Activated CD4-positive, CD25-positive, alpha-beta regulatory T cell (primary cell): ENCODE measurements at regions not wholly inside any gene's neighbourhood (a gene's known extent, or its start where the extent isn't known, plus 50 kb on each side); places are given as distances from the start of the nearest gene placed in this dataset.

ENCODE experiments used
- DNase-seq, 4 experiments: peaks; one replicate each; lab custom pipeline; 2025; lab: John Stamatoyannopoulos, UW

DNA sequence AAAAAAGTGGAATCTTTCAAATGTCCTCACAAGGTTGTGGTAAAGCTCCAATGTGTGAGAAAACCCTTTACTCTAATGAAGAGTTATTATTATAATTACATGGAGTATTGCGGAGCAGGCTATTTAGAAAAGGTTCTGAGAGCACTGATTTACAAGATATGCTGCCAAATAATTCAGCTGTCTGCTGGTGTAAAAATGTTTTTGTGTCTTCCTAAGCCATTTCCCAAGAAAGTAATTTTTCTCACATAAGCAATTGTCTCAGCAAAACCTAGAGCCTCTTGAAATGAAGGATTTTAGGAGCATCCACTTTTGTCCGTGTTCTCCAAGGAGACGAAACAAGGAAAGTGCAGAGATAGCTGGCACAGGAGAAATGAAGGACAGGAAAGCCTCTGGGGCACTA lies 229.6 kb upstream of the STARD13 start:
- no peak for DNase-seq

DNA sequence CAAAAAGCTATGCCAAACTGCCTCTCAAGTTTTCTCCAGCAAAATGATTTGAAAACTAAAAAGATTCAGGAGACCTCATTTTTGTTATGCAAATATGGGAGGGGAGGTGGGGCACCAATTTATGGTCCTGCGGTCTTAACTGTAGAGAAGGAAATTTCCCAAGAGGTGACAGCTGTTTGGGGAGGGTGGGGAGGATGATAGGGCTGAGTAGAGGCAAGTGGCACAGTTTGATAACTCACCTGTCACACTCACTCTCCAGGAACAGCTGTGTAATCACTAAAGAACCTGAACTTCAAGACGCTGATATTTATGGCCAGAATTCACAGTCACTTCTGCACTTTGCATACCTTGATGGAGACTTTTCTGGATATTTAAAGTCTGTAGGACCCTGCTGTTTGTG lies 232.9 kb upstream of the STARD13 start:
- no peak for DNase-seq

DNA sequence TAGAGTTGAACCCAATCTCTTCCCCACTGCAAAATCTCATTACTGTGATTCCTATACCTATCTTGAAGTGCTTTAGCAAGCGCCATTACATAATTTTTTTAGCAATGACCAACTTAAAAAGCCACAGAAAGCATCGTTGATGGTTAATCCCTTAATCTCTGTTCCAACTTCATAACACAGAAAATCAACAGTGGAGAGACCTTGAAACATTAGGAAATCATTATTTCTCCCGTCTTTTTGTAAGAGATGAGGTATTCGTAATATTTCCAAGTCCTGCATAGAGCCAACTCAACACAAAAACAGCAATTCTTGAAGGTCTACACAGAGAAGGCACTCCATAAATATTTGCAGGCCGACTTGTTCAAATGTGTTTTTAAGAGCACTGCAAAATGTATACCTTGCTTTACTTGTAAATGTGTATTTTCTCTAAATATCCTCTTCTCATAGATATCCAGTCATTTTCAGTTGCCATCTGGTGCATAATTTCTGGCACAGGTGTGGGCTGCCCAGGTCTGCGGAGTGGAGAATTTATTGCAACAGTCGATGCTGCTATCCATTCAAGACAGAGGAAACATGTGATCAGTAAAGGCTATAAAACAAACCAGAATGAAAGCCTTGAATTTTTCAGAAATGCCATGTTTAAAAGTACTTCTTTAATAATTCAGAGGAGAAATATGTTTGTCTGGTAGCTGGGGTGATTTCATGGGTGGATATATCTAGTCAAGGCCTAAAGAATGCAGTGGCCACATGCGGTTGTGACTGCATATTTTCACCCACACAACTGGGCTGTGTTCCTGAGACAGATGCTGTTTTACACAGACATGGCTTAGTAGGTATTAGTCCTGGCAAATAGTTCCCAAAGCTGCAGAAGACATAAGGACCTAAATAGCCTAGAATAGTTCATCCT lies 234.3 kb upstream of the STARD13 start:
- no peak for DNase-seq

DNA sequence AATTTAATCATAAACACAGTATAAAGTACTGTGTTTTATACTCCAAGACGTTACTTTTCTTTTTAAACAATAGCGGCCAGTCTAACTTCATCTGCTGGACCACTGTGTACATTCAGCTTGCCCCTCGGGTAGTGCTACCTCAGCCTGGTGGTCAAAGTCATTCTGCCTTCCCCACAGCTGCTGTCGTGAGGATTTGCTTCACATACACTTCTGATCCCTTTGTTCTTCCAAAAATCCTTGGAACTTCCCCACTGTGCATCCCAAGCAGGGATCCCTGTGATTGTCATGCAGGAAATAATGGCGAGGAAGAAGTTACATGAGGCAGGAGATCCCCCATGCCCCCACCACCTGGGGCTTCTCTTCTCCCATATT lies 234.9 kb upstream of the STARD13 start:
- no peak for DNase-seq

DNA sequence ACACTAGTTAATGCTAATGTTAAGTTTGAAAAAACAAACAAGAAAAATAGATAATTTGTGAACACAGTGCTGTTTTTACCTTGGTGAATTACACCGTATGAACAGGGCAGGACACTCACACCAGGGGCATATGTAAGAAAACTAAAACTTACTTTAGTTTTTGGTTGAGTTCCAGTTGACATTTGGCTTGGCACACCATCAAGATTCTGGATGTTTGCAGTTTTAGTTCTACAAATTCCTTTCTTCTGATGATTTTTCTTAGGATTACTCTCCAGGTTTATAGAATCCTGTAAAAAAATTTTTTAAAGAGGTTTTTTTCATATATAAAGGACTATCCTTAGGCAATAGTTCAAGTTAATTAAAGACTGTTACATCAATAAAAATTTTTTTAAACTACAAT lies 238.5 kb upstream of the STARD13 start:
- DNase-seq: no peak

DNA sequence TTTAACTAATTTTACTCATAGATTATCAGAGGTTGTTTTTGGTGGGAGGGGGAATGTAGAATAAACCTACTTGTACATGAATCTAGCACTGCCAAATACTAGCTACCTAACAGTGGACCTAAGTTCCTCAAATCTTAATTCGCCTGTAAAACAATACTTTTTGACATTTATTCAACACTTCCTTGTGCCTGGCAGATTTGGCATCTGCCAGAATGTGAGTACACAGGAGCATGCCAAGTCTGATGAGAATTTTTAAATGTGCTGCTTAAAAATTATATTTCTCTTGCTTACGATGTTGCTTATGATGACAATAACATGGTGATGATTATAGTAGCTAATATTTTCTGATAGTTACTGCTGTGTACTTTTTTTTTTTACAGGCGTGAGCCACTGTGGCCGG lies 240.2 kb upstream of the STARD13 start:
- DNase-seq: no peak

DNA sequence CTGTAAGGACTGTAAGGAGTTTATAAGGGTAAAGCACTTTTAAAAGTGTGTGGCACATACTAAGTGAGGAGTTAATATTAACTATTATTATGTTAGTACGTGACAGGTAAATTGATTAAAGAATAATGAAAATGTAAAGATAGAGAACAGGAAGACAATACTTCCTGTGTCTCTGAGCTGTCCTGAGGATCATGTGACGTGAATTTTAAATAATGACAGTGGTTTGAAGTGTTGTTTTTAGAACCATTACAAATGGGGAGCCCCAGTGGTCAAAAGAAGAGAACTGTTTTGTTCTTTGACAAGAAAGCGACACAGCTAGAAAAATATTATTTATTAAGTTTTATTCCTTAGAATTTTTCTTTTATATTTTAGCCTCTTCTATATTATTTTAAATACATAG lies 241.2 kb upstream of the STARD13 start:
- DNase-seq: no peak

DNA sequence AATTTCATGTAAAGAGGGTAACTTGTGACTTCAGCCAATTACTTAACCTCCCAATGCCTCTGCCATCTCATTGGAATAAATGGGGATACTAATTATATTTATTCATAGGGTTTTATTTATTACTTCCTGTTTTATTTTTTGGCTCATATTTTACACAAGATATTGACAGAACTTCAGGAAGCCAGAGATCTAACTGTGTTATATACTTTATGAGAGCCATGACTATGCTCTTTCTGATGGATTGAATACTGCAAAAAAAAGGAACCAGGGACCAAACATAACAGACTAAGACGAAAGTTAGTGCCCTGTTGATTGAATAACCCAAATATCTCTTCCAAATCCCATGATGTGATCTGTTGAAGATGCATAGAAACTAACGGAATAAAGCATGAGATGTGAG lies 243.3 kb upstream of the STARD13 start:
- no peak for DNase-seq

DNA sequence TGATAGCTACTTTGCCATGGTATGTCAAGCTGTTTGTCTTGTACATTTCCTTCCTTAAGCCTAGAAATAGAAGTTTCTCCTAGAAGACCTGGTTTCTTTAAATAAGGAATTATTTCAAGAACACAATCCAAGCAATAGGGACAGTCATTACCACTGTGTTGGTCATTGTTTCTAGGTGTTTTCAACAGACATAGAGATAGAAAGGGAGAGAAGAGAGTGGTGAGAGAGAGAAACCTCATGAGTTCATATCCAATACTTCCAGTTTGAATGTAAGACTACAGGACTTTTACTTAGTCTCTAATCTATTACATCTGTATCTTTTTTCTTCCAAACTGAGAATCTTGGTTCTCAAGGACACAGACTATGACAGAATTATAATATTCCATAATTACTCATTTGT lies 245.9 kb upstream of the STARD13 start:
- DNase-seq: no peak

DNA sequence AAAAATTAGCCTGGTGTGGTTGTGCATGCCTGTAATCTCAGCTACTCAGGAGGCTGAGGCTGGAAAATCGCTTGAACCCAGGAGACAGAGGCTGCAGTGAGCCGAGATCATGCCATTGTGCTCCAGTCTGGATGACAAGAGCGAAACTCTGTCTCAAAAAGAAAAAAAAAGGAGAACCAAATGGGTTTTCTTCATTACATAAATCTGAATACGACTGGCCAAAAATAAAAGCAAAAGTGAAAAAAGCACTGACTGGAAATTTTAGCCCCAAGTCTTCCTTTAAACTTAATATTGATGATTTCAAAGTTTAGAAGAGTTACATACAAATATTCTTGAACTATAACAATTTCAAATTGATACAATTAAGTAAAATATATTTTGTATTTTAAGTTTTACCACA lies 249.5 kb upstream of the STARD13 start:
- DNase-seq: no peak

DNA sequence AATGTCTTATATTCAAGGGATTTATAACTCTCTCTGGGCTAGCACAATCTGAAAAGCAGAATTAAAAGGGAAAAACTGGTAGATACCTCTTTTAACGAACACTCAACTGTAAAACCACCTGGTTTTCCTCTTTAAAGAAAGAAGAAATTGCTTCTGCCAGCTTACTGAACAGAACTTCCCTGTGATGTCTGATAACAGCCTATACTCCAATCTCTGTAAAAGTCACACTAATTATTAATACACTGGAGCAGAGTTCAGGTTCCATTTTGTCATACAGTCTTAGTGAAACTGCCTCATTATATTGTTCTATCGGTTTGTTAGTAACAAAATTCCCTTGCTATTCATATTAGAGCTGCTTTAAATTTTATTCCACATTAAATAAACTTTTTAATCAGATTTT lies 251.0 kb upstream of the STARD13 start:
- DNase-seq: no peak

DNA sequence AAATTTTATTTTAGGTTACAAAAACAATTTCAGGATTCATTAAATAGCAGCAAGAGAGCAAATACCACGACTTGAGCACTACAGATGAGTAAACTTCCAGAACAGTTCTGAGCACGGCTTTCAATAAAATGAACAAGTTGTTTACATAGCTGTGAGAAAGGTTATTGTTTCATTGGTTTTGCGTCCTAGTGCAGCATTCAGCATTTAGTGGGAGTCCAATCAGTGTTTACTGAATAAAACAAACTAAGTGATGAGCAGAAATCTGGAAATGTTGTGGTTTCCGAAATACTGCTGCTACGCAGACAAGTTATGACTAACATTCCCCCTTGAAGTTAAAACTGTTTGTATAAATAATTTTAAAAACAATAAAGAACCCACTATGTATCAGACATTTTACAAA lies 251.5 kb upstream of the STARD13 start:
- no peak for DNase-seq

DNA sequence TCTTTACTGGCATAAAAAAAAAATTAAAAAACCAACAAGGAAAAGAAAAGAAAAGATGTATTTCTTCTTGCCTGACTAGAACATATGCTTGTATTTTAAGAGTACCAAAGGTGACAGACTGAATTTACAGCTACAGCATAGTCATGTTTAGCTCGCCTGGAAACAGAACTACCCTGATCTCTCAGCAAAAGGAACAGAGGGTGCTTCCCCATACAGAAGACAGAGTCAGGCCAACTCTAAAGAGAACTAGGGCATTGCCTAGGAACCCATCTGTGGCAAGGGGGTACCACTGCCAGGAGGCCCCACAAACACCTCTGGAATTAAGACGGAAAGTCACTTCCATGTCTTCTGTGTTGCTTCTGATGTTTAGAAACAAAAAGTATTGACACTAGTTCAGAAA lies 252.1 kb upstream of the STARD13 start:
- no peak for DNase-seq

DNA sequence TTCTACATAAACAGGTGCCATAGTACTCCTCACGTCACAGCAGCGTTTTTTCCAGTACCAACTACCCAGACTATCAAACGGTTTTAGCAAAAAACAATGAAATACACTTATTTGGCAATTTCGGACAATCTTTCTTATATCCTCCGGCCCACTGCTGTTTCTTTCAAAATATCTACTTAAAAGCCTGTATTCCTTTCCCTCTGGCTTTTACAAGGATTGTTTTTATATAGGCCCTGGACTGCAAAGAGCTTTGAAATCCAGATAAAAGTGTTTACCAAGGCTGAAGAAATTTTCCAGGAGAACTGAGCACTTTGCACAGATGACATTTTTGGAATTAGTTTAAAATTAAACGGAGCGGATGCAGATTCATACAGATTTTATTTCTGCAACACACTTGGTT lies 255.9 kb upstream of the STARD13 start:
- no peak for DNase-seq

DNA sequence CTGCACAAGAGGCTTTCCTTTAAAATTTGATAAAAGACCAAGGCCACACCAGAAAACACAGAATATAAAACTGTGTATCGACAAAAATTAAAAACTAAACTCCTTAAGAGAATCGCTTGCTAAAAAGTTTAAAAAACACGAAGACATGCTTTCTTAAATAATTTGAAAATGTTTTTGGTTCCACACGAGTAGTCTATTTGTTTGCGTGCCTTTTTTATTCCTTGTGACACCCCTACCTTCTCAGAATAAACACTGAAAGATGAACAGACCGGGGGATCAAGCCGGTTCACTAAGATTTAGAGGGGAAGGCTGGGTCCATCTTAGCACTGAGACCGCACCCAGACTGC lies 256.4 kb upstream of the STARD13 start:
- no peak for DNase-seq

DNA sequence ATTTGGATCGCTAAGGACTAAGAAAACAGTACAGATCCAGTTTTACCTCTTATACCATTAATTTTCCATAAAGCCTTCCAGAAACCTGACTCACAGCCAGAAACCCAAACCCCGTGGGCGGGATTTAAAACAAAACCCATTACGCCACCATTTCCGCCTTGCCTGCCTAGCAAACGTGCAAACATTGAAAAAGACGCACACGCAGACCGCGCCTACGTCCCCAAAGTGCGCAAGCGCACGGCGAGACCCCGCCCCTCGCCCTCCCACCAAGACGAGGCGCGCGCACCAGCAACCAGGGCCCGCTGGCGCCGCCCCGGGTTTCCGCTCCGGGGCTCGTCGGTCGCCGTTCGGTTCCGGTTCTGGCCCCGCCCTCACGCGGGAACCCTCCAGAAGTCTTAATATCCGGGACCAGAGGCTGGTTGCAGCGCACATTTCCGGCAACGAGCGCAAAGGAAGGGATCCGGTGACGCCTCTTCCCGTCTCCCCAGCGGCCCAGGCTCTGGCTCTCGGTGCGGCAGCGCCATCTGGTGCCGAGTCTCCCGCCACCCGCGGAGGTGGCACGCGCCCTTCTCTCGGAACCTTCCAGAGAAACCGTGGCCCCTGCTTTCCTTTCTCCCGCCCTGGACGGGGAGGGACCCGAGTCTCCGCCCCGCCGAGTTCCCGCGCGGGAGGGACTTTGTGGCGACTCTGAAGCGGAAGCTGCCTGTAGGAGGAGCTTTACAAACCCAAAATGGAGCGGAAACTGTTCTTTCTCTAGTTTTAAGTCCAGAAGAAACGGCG lies 256.9 kb upstream of the STARD13 start:
- DNase-seq: peak; percentile 98 to 100 (median 99)

DNA sequence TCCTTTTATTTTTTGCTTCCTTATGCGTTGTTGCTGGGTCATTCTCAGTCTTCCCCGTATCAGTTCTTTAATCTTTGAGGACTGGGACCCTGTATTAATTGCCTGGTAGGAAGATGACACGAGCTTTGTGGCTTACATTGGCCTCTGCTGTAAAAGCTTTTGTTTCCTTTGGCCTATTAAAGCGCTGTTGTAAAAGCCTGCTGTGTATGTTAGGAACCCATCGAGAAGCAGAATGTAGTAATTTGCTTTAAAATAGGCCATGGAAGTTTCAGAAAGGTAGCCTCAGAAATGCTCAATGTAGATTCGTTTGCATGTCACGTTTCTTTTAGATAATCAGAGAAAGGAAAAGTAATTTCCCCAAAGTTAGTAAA lies 257.5 kb upstream of the STARD13 start:
- DNase-seq: no peak

DNA sequence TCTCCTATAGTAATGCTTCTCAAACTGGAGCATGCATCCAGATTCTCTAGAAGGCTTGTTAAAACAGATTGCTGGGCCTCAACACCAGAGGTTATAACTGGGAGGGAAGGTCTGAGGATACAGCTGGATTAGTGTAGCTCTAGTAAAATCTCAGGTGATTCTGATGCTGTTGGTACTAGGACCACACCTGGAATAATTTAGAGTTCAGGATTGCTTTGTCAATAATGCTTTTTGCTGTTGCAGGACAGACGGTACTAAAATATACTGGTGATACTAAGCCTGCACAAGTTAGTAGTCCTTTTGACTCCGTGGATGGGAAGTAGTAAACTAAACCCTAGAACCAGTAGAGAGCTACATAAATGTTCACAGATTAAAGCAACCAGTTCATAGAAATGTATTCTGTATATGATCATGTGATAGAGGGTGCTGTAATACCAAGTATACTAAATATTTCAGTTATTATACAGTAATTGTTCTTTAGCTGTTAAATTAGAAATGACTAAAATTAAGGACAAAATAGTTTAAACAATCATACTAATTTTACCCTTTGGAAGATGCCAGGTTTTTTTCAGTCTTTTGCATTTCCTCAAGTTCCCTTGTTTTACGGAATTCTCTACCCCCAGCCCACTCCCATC lies 258.2 kb upstream of the STARD13 start:
- DNase-seq: no peak

DNA sequence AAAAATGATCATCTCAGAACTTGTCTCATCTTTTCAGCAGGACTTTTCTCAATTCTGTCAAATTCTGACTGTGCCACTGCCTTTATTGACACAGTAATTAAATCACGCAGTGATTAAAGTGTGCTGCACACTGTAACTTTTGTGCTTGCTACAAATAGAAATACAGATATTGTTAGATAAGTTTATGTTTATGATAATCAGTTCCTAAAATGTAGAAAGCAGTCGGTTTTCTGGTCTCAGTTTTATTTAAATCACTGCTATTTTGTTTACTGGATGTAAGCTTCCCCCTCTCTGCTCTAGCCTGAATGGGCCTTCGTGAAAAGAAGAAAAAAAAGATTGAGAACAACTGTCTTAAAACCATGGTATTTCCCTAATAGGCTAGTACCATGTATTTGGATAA lies 258.8 kb upstream of the STARD13 start:
- DNase-seq: no peak

DNA sequence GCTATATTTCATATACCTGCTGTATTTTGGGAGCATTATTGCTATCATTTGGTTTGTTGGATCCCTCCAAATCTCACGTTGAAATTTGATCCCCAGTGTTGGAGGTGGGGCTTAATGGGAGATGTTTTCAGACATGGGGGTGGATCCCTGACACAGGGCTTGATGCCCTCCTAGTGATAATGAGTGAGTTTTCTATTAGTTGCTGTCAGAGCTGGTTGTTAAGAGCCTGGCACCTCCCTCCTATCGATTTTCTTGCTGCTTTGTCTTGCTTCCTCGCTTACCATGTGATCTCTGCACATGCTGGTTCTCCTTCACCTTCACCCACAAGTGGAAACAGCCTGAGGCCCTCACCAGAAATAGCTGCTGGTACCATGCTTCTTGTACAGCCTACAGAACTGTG lies 259.9 kb upstream of the STARD13 start:
- no peak for DNase-seq

DNA sequence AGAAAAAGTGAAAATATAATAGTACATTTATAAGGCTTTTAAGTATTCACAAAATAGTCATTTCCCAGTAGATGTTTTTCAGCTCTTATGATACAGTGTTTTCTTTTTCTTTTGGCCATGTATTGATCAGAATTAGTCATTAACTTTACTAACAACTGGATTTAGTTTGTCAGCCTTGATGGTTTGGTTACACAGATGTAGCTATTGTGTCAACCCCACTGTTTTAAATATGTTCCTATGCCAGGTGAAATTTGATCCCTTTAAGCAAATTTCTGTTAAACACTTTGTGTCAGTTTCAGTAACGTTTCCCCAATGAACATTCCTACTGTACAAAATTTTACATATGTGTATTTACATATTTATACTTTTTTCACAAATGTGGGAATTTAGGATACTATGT lies 261.5 kb upstream of the STARD13 start:
- DNase-seq: no peak

DNA sequence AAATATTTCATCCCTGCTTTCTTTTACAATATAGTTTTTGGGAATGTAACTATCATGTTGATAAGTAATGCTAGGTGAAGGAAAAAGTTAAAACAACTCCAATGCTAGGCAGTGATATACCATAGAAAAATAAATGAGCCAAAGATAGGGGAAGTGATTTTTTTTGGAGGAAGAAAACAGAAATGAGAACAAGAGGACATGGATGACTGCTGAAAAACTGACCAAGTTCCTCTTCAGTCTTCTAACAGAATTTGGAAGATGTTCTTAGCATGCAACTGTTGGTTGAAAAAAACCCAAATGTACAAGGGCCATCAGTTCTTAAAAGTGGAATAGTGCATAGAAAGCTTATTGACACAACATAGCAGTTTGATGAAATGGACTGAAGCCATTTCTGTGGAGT lies 262.5 kb upstream of the STARD13 start:
- DNase-seq: no peak

DNA sequence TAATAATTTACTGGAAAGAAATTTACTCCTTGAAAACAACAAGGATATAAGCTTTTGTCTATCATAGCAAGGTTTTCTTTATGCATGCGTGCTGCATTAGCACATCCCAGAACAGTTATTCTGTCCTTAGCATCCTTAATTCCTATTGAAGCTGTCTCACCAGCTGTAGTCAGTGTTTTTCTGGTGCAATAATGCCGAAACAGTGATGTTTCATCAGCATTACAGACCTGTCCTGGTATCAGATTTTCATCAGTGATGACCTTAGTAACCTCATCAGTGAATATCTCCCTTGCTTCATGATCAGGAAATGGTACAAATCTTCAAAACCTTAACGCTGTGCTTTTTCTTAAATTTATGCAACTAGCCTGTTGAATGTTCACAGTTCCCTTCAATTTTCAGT lies 264.7 kb upstream of the STARD13 start:
- no peak for DNase-seq
